ENCODE measurements at regions not wholly inside any gene's neighbourhood (a gene's known extent, or its start where the extent isn't known, plus 50 kb on each side); places are given as distances from the start of the nearest gene placed in this dataset.

DNA sequence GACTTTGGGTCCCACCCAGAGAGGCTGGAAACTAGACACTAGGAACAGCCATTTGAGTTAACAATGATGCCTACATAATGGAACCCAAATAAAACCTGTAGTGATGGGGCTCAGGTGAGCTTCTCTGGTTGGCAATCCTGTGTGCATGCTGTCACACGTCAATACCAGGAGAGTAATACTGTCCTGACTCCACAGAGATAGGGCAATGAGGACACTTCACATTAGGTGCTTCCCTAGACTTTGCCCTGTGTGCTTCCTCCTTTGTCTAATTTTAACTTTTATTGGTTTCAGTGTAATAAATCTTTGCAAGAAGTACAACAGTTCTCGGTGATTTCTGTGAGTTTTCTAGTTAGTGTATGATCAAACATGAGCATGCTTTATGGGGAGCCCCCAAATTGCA lies 281.8 kb upstream of the ARRDC4 start:
- Histone ChIP-seq H3K27ac (ENCODE audit: low read depth in 2 of 2, low read length in 2 of 2) (peak overlapping the region; percentile 80 to 89), H3K36me3 (ENCODE audit: control insufficient read depth in 2 of 2, insufficient read depth in 2 of 2, low read length in 2 of 2) (no peaks in the 10 kb centered on the region), H3K27me3 (ENCODE audit: control insufficient read depth in 2 of 2, insufficient read depth in 2 of 2, low read length in 2 of 2) (no peaks in the 10 kb centered on the region), H3K4me1 (ENCODE audit: control insufficient read depth in 2 of 2, insufficient read depth in 2 of 2, low read length in 2 of 2) (peaks cover 10 to 21% of the 10 kb centered on the region in 2 donors), H3K4me3 (ENCODE audit: low read length in 2 of 2) (peak overlapping the region; percentile 28 to 46), H3K9ac (ENCODE audit: low read depth in 1 of 2, low read length in 2 of 2) (peak overlapping the region in 1 of 2 donors; percentile 43), H3K9me3 (ENCODE audit: control insufficient read depth in 2 of 2, low read length in 2 of 2) (no peaks in the 10 kb centered on the region)

DNA sequence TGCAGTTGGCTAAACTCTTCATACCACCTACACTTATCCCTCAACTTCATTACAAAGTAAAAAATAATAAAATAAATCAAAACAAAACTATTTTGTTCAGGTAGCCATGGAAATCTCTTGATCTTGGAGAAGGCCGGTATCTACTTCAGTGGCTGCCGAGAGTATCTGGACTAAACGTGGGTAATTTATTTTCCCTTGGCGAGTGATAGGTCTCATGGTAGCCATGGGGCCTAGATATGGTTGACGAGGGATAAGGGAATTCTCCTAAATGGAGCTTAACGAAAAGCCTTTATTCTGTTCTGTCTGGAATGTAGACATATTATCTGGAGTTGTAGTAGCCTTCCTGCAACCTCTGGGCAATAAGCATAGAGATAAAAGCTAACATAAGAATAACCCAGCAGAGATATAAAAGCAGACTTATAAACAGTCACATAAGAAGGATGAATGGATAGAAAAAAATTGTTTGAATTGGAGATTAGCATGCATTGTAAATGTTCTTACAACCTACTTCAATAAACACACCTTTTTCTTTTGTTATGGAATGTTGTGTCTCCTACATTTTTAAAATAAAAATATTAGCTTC lies 281.3 kb upstream of the ARRDC4 start:
- no peaks in the 10 kb centered on the region for H3K27me3 ChIP-seq (ENCODE audit: control insufficient read depth in 2 of 2, insufficient read depth in 2 of 2, low read length in 2 of 2)
- peak overlapping the region; percentile 28 to 46 for H3K4me3 ChIP-seq (ENCODE audit: low read length in 2 of 2)
- peak overlapping the region; percentile 80 to 88 for H3K27ac ChIP-seq (ENCODE audit: low read depth in 2 of 2, low read length in 2 of 2)
- no peaks in the 10 kb centered on the region for H3K36me3 ChIP-seq (ENCODE audit: control insufficient read depth in 2 of 2, insufficient read depth in 2 of 2, low read length in 2 of 2)
- H3K4me1 ChIP-seq (ENCODE audit: control insufficient read depth in 2 of 2, insufficient read depth in 2 of 2, low read length in 2 of 2): peaks cover 10 to 21% of the 10 kb centered on the region in 2 donors
- H3K9me3 ChIP-seq (ENCODE audit: control insufficient read depth in 2 of 2, low read length in 2 of 2): no peaks in the 10 kb centered on the region
- H3K9ac ChIP-seq (ENCODE audit: low read depth in 1 of 2, low read length in 2 of 2): peak overlapping the region in 1 of 2 donors; percentile 43

DNA sequence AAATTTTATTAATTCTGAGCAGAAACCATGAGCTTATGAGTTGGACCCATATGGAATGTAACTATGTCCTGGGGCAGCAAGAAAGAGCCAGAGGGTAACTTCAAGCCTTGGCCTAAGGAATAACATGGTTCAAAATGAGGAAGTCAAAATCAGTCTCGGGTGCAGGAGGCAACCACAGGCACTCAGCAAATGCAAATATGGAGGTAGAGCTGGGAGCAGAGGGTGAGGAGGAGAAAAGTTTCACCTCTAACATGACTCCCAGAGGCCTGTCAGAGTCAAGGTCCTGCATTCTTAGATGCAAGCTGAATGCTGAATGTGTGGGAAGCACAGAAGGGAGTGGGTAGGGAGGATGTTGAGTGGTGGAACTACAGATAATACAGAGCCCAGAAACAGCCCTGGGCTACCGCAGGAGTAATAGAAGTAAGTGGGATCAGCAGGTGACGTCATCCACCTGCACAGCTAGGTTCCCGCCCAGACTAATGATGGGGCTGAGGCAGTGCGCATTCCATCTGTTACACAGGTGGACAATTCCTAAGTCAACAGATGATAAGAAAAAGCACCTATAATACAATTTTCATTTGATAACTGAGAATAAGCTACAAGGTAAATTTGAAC lies 279.8 kb upstream of the ARRDC4 start:
- H3K4me1 ChIP-seq (ENCODE audit: control insufficient read depth in 2 of 2, insufficient read depth in 2 of 2, low read length in 2 of 2): peaks cover 10 to 24% of the 10 kb centered on the region in 2 donors
- no peaks in the 10 kb centered on the region for H3K36me3 ChIP-seq (ENCODE audit: control insufficient read depth in 2 of 2, insufficient read depth in 2 of 2, low read length in 2 of 2)
- H3K27me3 ChIP-seq (ENCODE audit: control insufficient read depth in 2 of 2, insufficient read depth in 2 of 2, low read length in 2 of 2): no peaks in the 10 kb centered on the region
- H3K27ac ChIP-seq (ENCODE audit: low read depth in 2 of 2, low read length in 2 of 2): peak overlapping the region; percentile 63 to 67
- H3K9ac ChIP-seq (ENCODE audit: low read depth in 1 of 2, low read length in 2 of 2): no peak overlapping the region
- H3K4me3 ChIP-seq (ENCODE audit: low read length in 2 of 2): no peak overlapping the region
- no peaks in the 10 kb centered on the region for H3K9me3 ChIP-seq (ENCODE audit: control insufficient read depth in 2 of 2, low read length in 2 of 2)

DNA sequence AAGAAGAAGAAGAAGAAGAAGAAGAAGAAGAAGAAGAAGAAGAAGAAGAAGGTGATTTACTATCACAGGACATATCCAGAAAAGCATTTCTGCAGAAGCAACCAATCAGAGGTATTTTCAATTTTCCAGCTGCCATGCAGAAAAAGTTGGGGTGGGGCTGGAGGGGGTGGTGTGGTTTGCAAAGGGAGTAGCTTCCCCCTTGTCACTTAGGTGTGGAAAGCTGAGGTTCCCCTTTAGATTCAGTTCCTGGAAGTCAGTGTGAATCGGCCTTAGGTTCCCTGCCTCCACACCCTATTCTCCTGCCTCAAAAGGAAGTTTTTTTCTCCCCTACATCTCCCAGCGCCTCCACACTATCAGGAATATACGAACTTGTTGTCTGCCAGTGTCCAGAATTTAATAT lies 276.7 kb upstream of the ARRDC4 start:
- Histone ChIP-seq H3K4me1 (ENCODE audit: control insufficient read depth in 2 of 2, insufficient read depth in 2 of 2, low read length in 2 of 2) (peaks cover 4 to 21% of the 10 kb centered on the region in 2 donors), H3K9me3 (ENCODE audit: control insufficient read depth in 2 of 2, low read length in 2 of 2) (no peaks in the 10 kb centered on the region)

DNA sequence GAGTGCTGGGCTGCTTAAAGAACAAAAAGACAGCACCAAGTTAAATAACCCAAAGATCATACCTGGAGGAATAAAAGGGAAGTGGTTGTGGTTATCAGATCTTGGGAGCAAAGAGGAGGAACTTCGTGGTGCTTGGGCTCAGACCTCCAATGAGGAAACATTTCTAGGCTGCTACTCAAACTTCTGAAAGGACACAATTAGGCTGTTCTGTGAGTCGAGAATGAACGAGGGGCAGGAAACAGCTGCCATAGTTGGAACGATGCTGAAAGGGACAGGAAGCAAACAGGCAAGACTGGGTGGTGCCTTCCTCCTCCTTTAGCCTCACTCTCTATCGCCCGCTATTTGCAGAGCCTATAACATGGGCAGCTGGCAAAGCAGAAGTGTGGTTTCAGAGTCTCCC lies 276.3 kb upstream of the ARRDC4 start:
- Histone ChIP-seq H3K9ac (ENCODE audit: low read depth in 1 of 2, low read length in 2 of 2) (no peak overlapping the region), H3K27ac (ENCODE audit: low read depth in 2 of 2, low read length in 2 of 2) (peak overlapping the region; percentile 10 to 11), H3K4me3 (ENCODE audit: low read length in 2 of 2) (no peak overlapping the region), H3K36me3 (ENCODE audit: control insufficient read depth in 2 of 2, insufficient read depth in 2 of 2, low read length in 2 of 2) (no peaks in the 10 kb centered on the region), H3K9me3 (ENCODE audit: control insufficient read depth in 2 of 2, low read length in 2 of 2) (no peaks in the 10 kb centered on the region), H3K27me3 (ENCODE audit: control insufficient read depth in 2 of 2, insufficient read depth in 2 of 2, low read length in 2 of 2) (no peaks in the 10 kb centered on the region), H3K4me1 (ENCODE audit: control insufficient read depth in 2 of 2, insufficient read depth in 2 of 2, low read length in 2 of 2) (peaks cover 4 to 17% of the 10 kb centered on the region in 2 donors)

More for the DNA sequence above, 276.7 kb upstream of the ARRDC4 start:
- Histone ChIP-seq H3K27me3 (ENCODE audit: control insufficient read depth in 2 of 2, insufficient read depth in 2 of 2, low read length in 2 of 2) (no peaks in the 10 kb centered on the region), H3K36me3 (ENCODE audit: control insufficient read depth in 2 of 2, insufficient read depth in 2 of 2, low read length in 2 of 2) (no peaks in the 10 kb centered on the region), H3K9ac (ENCODE audit: low read depth in 1 of 2, low read length in 2 of 2) (no peak overlapping the region), H3K27ac (ENCODE audit: low read depth in 2 of 2, low read length in 2 of 2) (peak overlapping the region; percentile 10 to 11), H3K4me3 (ENCODE audit: low read length in 2 of 2) (no peak overlapping the region)

DNA sequence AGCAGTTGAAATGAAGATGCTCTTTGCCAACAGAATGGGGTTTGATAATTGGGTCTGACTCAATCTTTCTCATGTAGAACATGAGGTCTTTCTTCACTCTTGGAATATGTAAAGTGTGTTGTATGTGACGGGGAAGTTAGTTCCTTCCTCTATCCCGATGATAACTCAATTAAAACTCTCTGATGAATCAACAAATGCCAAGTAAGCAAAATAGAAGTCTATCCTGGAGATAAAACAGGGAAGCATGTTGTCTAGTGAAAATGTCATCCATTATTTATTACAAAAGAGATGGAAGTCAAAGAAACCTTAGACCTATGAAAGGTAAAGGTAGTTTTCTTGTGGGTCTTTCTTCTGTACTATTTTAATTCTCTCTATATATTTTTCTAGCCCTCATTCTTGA lies 274.2 kb upstream of the ARRDC4 start:
- Histone ChIP-seq H3K4me3 (ENCODE audit: low read length in 2 of 2) (no peak overlapping the region), H3K36me3 (ENCODE audit: control insufficient read depth in 2 of 2, insufficient read depth in 2 of 2, low read length in 2 of 2) (no peaks in the 10 kb centered on the region), H3K27ac (ENCODE audit: low read depth in 2 of 2, low read length in 2 of 2) (no peak overlapping the region), H3K27me3 (ENCODE audit: control insufficient read depth in 2 of 2, insufficient read depth in 2 of 2, low read length in 2 of 2) (no peaks in the 10 kb centered on the region), H3K9me3 (ENCODE audit: control insufficient read depth in 2 of 2, low read length in 2 of 2) (no peaks in the 10 kb centered on the region), H3K4me1 (ENCODE audit: control insufficient read depth in 2 of 2, insufficient read depth in 2 of 2, low read length in 2 of 2) (peaks cover 0 to 3% of the 10 kb centered on the region in 2 donors), H3K9ac (ENCODE audit: low read depth in 1 of 2, low read length in 2 of 2) (no peak overlapping the region)

DNA sequence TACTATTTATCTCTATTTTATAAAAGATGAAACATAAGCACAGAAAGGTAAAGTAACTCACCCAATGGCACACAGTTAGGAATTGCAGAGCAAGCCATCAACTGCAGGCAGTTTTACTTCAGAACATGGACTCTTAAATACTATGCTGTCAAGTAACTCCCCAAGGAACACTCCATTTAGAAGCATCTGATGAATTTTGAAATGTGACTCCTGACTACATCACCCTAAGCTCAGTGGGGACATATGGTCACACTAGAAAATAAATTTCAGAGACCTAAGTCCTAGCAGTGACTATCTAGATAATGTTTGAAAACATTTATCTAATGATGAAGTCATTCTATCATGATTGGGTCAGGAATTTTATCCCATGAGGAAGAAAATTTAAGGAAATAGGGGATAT lies 272.8 kb upstream of the ARRDC4 start:
- Histone ChIP-seq H3K9ac (ENCODE audit: low read depth in 1 of 2, low read length in 2 of 2) (no peak overlapping the region), H3K27ac (ENCODE audit: low read depth in 2 of 2, low read length in 2 of 2) (no peak overlapping the region), H3K4me3 (ENCODE audit: low read length in 2 of 2) (no peak overlapping the region), H3K36me3 (ENCODE audit: control insufficient read depth in 2 of 2, insufficient read depth in 2 of 2, low read length in 2 of 2) (no peaks in the 10 kb centered on the region), H3K27me3 (ENCODE audit: control insufficient read depth in 2 of 2, insufficient read depth in 2 of 2, low read length in 2 of 2) (no peaks in the 10 kb centered on the region), H3K4me1 (ENCODE audit: control insufficient read depth in 2 of 2, insufficient read depth in 2 of 2, low read length in 2 of 2) (peaks cover 0 to 7% of the 10 kb centered on the region in 2 donors), H3K9me3 (ENCODE audit: control insufficient read depth in 2 of 2, low read length in 2 of 2) (no peaks in the 10 kb centered on the region)

DNA sequence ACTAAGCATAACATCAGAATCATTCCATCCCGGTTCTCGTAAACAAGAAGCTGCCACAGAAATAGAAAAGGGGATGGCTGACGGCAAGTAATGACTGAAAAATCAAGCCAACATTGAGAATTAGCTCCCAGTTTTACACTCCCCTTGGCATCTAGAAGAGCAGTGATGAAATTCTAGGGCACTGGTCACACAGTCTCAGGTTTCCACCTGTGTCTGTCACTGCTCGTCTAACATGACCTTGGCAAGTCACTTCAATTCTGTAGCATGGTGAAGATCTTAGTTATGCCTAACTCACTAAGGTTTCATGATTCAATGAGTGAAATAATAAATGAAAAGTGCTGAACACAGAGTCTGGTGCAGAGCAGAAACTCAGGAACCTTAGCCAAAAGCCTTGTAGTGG lies 272.3 kb upstream of the ARRDC4 start:
- no peaks in the 10 kb centered on the region for H3K27me3 ChIP-seq (ENCODE audit: control insufficient read depth in 2 of 2, insufficient read depth in 2 of 2, low read length in 2 of 2)

DNA sequence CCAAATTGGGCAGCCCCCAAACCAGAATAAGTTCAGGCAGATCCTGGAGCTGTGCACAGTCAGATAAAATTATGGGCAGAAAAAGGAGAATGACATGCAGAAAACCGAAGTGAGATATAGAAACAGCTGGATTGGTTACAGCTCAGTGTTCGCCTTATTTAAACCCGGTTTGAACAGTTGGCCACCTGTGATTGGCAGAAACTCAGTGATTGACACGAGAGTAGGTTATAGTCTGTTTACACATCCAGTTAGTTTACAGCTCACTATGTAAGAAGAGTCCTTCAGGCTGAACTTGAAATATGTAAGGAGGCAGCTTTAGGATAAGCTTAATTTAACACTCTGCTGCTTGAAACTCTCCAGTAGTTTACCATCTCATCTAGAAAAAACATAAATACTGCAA lies 271.6 kb upstream of the ARRDC4 start:
- H3K4me3 ChIP-seq (ENCODE audit: low read length in 2 of 2): no peak overlapping the region

More for the DNA sequence above, 272.3 kb upstream of the ARRDC4 start:
- no peak overlapping the region for H3K27ac ChIP-seq (ENCODE audit: low read depth in 2 of 2, low read length in 2 of 2)
- no peak overlapping the region for H3K9ac ChIP-seq (ENCODE audit: low read depth in 1 of 2, low read length in 2 of 2)
- no peaks in the 10 kb centered on the region for H3K36me3 ChIP-seq (ENCODE audit: control insufficient read depth in 2 of 2, insufficient read depth in 2 of 2, low read length in 2 of 2)
- H3K9me3 ChIP-seq (ENCODE audit: control insufficient read depth in 2 of 2, low read length in 2 of 2): no peaks in the 10 kb centered on the region
- H3K4me3 ChIP-seq (ENCODE audit: low read length in 2 of 2): no peak overlapping the region
- H3K4me1 ChIP-seq (ENCODE audit: control insufficient read depth in 2 of 2, insufficient read depth in 2 of 2, low read length in 2 of 2): peaks cover 0 to 7% of the 10 kb centered on the region in 2 donors

DNA sequence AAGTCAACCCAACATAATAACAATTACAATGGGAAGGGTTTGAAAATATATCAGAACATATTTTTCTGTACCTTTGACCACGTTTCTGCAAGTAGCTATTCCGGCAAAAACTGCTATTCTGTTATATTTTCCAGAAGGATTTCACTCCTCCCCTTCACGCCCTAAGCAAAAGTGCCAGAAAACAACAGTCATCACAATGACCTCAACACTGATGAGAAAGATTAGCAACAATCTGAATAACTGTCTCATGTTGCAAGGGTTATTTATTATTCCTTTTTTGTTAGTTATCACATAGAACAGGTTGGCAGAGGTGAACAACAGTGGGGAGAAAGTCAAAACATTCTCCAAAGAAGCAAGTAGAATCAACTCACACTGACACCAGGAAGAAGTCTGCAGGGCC lies 269.4 kb upstream of the ARRDC4 start:
- Histone ChIP-seq H3K4me1 (ENCODE audit: control insufficient read depth in 2 of 2, insufficient read depth in 2 of 2, low read length in 2 of 2) (peaks cover 0 to 4% of the 10 kb centered on the region in 2 donors), H3K9ac (ENCODE audit: low read depth in 1 of 2, low read length in 2 of 2) (no peak overlapping the region), H3K4me3 (ENCODE audit: low read length in 2 of 2) (no peak overlapping the region), H3K27ac (ENCODE audit: low read depth in 2 of 2, low read length in 2 of 2) (peak overlapping the region in 1 of 2 donors; percentile 21), H3K36me3 (ENCODE audit: control insufficient read depth in 2 of 2, insufficient read depth in 2 of 2, low read length in 2 of 2) (no peaks in the 10 kb centered on the region), H3K9me3 (ENCODE audit: control insufficient read depth in 2 of 2, low read length in 2 of 2) (no peaks in the 10 kb centered on the region), H3K27me3 (ENCODE audit: control insufficient read depth in 2 of 2, insufficient read depth in 2 of 2, low read length in 2 of 2) (no peaks in the 10 kb centered on the region)

More for the DNA sequence above, 271.6 kb upstream of the ARRDC4 start:
- Histone ChIP-seq H3K9ac (ENCODE audit: low read depth in 1 of 2, low read length in 2 of 2) (no peak overlapping the region), H3K4me1 (ENCODE audit: control insufficient read depth in 2 of 2, insufficient read depth in 2 of 2, low read length in 2 of 2) (peaks cover 0 to 7% of the 10 kb centered on the region in 2 donors), H3K36me3 (ENCODE audit: control insufficient read depth in 2 of 2, insufficient read depth in 2 of 2, low read length in 2 of 2) (no peaks in the 10 kb centered on the region), H3K27ac (ENCODE audit: low read depth in 2 of 2, low read length in 2 of 2) (no peak overlapping the region), H3K9me3 (ENCODE audit: control insufficient read depth in 2 of 2, low read length in 2 of 2) (no peaks in the 10 kb centered on the region), H3K27me3 (ENCODE audit: control insufficient read depth in 2 of 2, insufficient read depth in 2 of 2, low read length in 2 of 2) (no peaks in the 10 kb centered on the region)
